Adrenal gland (tissue), 9 donors: ENCODE measurements at regions not wholly inside any gene's neighbourhood (a gene's known extent, or its start where the extent isn't known, plus 50 kb on each side); places are given as distances from the start of the nearest gene placed in this dataset.

Experiments
- DNase-seq, 7 donors: peaks; one replicate each; pipeline ENCODE4 v3.0.0-alpha.2; 2019 to 2020
- H3K27ac ChIP-seq, 5 donors: fragments of 200-600 bp; sonication (generic) in 4 of 5; 1 replicate in 3 of 5; 2 replicates in 2 of 5; pipeline versions ENCODE4 v1.5.1 to v1.8.0; 2016 to 2020; ENCODE audit warnings: mild to moderate bottlenecking in 1 of 5
- H3K27me3 ChIP-seq: fragments of 200-600 bp; 2 replicates; pipeline ENCODE4 v1.8.0; 2021
- H3K36me3 ChIP-seq, 2 donors: fragments of 200-600 bp; replicated peaks in 1 of 2; 1 replicate in 1 of 2; 2 replicates in 1 of 2; pipeline versions ENCODE4 v1.5.1 to v1.8.0; 2018 to 2022
- H3K4me1 ChIP-seq, 2 donors: fragments of 200-600 bp; replicated peaks in 1 of 2; 1 replicate in 1 of 2; 2 replicates in 1 of 2; pipeline versions ENCODE4 v1.5.1 to v1.8.0; 2018 to 2021
- H3K4me3 ChIP-seq, 4 donors: fragments of 200-600 bp; sonication (generic) in 3 of 4; one replicate each; pipeline ENCODE4 v1.5.1; 2016 to 2018
- H3K9me3 ChIP-seq, 3 donors: fragments of 200-600 bp; sonication (generic) in 1 of 3; replicated peaks in 1 of 3; 1 replicate in 2 of 3; 2 replicates in 1 of 3; pipeline versions ENCODE4 v1.5.1 to v1.8.0; 2016 to 2021
- POLR2A ChIP-seq, 2 donors: fragments of 450-650 bp; IDR thresholded peaks; one replicate each; pipeline ENCODE4 v1.6.1; 2017; ENCODE audit warnings: antibody characterized with exemption in 2 of 2, mild to moderate bottlenecking in 2 of 2, moderate library complexity in 1 of 2
- WGBS, 4 donors: extraction: QIAGEN DNeasy Blood & Tissue Kit in 2 of 4; methylation state at CpG; one replicate each; pipeline versions ENCODE4 v1.1.5 to v1.1.7; 2013 to 2017; 5-methylcytosine and 5-hydroxymethylcytosine counted together
- intact Hi-C, 2 donors: fragments of 100-400 bp; cut with DNase I; formaldehyde crosslinking; loops; one replicate each; pipeline versions ENCODE4 v1.14.1 to v1.15.0; 2022 to 2023
- TF ChIP-seq, protein P1 (sequence below), 6 experiments: fragments of 450-650 bp in 4 of 6; fragments of 200-600 bp in 2 of 6; sonication (generic) in 1 of 6; IDR thresholded peaks; 1 replicate in 5 of 6; 2 replicates in 1 of 6; pipeline versions ENCODE4 v1.5.1 to v1.8.0; 2016 to 2021; ENCODE audit warnings: antibody characterized with exemption in 6 of 6, mild to moderate bottlenecking in 2 of 6, moderate library complexity in 1 of 6
- donor health status: healthy with polysubstance abuse.
- donor health status: Bipolar disorder and iron deficiency.
- donor health status: DM: yes; HTN: yes; CAD: no.
- donor health status: DM: no; HTN: no; CAD: no.
- donor health status: DM: no; HTN: no; CAD: no.

GRCh38 chr13:95474992-95475391, 77.5 kb upstream of the CLDN10 start:
- Histone ChIP-seq H3K27ac (no peak overlapping the region), H3K27me3 (no peaks in the 10 kb centered on the region), H3K4me3 (no peak overlapping the region), H3K9me3 (no peaks in the 10 kb centered on the region), H3K36me3 (no peaks in the 10 kb centered on the region), H3K4me1 (peaks cover 0 to 10% of the 10 kb centered on the region in 2 donors)
- no peak for TF ChIP-seq POLR2A (IDR thresholded peaks at IDR 0.05)
- TF ChIP-seq, protein P1, sequence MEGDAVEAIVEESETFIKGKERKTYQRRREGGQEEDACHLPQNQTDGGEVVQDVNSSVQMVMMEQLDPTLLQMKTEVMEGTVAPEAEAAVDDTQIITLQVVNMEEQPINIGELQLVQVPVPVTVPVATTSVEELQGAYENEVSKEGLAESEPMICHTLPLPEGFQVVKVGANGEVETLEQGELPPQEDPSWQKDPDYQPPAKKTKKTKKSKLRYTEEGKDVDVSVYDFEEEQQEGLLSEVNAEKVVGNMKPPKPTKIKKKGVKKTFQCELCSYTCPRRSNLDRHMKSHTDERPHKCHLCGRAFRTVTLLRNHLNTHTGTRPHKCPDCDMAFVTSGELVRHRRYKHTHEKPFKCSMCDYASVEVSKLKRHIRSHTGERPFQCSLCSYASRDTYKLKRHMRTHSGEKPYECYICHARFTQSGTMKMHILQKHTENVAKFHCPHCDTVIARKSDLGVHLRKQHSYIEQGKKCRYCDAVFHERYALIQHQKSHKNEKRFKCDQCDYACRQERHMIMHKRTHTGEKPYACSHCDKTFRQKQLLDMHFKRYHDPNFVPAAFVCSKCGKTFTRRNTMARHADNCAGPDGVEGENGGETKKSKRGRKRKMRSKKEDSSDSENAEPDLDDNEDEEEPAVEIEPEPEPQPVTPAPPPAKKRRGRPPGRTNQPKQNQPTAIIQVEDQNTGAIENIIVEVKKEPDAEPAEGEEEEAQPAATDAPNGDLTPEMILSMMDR (IDR thresholded peaks at IDR 0.05) = no peak
- WGBS, 4 donors = 17 to 56% (median 52%) methylated on average over 1 to 3 of the region's 3 CpGs; no CpG with 5 or more reads in 1 of the 4 donors
- intact Hi-C loops = loop anchor here (10.0 kb wide), 3 partner anchors 70 to 280 kb away; no protein-coding TSS in a partner anchor
- no peak for DNase-seq

DNA sequence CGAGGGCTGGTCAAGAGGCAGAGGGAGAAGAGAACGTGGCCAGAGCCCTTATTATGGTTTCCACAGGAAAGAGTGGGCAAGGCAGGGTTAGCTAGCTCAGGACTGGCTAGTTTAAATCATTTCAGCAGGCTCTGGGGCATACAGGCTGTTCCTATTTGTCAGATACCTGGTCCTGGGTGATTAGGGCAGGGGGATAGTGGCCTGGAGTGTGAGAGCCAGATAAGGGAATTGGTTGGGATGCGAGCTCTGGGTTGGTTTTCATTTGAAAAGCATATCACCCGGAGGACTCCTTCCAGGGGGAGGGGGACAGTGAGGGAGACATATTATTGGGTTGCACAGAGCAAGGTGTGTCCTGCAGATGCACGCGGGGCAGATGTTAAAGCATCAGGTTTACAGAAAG, 75.3 kb upstream of the CLDN10 start:
- DNase-seq = peak in 1 of 7 donors; percentile 34
- Histone ChIP-seq H3K9me3 (no peaks in the 10 kb centered on the region), H3K36me3 (no peaks in the 10 kb centered on the region), H3K27ac (no peak overlapping the region), H3K4me1 (peaks cover 10 to 13% of the 10 kb centered on the region in 2 donors), H3K4me3 (no peak overlapping the region), H3K27me3 (no peaks in the 10 kb centered on the region)
- intact Hi-C loops = loop anchor here (10.0 kb wide), 3 partner anchors 72 to 282 kb away; no protein-coding TSS in a partner anchor
- TF ChIP-seq, protein P1 (IDR thresholded peaks at IDR 0.05) = no peak
- 86 to 88% (median 88%) methylated on average over 6 of the region's 6 CpGs for WGBS, 4 donors

- peak overlapping the region in 2 of 5 donors; percentile 47 to 58 for H3K27ac ChIP-seq
- H3K4me3 ChIP-seq = no peak overlapping the region
- DNase-seq = no peak
- H3K4me1 ChIP-seq = peaks cover 10 to 13% of the 10 kb centered on the region in 2 donors
- no peaks in the 10 kb centered on the region for H3K27me3 ChIP-seq
- WGBS, 4 donors = 67 to 87% (median 81%) methylated on average over 2 of the region's 2 CpGs
- no peak for TF ChIP-seq POLR2A (IDR thresholded peaks at IDR 0.05)
- TF ChIP-seq, protein P1 (IDR thresholded peaks at IDR 0.05) = no peak
- intact Hi-C loops = loop anchor here (10.0 kb wide), 3 partner anchors 75 to 285 kb away; no protein-coding TSS in a partner anchor
- H3K9me3 ChIP-seq = no peaks in the 10 kb centered on the region
- no peaks in the 10 kb centered on the region for H3K36me3 ChIP-seq
Measured at GRCh38 chr13:95479731-95480130, 72.8 kb upstream of the CLDN10 start.

DNA sequence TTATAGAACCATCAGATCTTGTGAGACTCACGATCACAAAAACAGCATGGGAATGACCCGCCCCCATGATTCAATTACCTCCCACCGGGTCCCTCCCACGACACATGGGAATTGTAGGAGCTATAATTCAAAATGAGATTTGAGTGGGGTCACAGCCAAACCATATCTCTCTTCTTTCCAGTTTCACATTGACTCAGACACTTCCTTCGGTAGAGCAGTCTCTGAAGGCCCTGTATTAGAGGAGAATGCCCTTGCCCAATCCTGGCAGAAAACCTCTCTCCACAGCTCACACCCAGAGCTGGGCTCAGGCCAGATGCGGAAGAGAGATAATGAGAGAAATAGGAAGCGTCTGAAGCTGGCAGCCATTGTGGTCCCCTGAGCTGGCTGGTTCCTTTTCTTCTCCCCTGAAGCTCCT, 72.4 kb upstream of the CLDN10 start:
- Histone ChIP-seq H3K4me1 (peaks cover 10 to 14% of the 10 kb centered on the region in 2 donors), H3K36me3 (no peaks in the 10 kb centered on the region), H3K27me3 (no peaks in the 10 kb centered on the region), H3K4me3 (no peak overlapping the region), H3K27ac (peak overlapping the region in 2 of 5 donors; percentile 47 to 58), H3K9me3 (no peaks in the 10 kb centered on the region)
- TF ChIP-seq, protein P1 (IDR thresholded peaks at IDR 0.05) = no peak
- TF ChIP-seq POLR2A (IDR thresholded peaks at IDR 0.05) = no peak
- DNase-seq = peak; percentile 33 to 76 (median 61)
- 31 to 50% (median 35%) methylated on average over 7 of the region's 7 CpGs for WGBS, 4 donors
- intact Hi-C loops = no loop called here
